Right lobe of liver (tissue), 6 donors: ENCODE measurements at regions not wholly inside any gene's neighbourhood (a gene's known extent, or its start where the extent isn't known, plus 50 kb on each side); places are given as distances from the start of the nearest gene placed in this dataset.

Experiments
- ATAC-seq, 4 donors: fragments of 200-7000 bp; cut with Tn5 transposase; one replicate each; pipeline ENCODE4 v1.9.1; 2020; ENCODE audit warnings: mild to moderate bottlenecking in 4 of 4, moderate library complexity in 4 of 4
- DNase-seq, 3 donors: peaks; one replicate each; pipeline ENCODE4 v3.0.0-alpha.2; 2020
- H3K27ac ChIP-seq, 3 donors: fragments of 200-600 bp; one replicate each; pipeline ENCODE4 v1.8.0; 2022
- H3K27me3 ChIP-seq, 2 donors: fragments of 200-600 bp; one replicate each; pipeline ENCODE4 v1.8.0; 2022
- H3K36me3 ChIP-seq, 4 donors: fragments of 200-600 bp; sonication (generic) in 1 of 4; one replicate each; pipeline versions ENCODE4 v1.5.1 to v1.8.0; 2017 to 2022; ENCODE audit warnings: control low read depth in 1 of 4
- H3K4me1 ChIP-seq, 4 donors: fragments of 200-600 bp; sonication (generic) in 1 of 4; one replicate each; pipeline versions ENCODE4 v1.5.1 to v1.8.0; 2017 to 2022; ENCODE audit warnings: control low read depth in 1 of 4
- H3K4me3 ChIP-seq, 3 donors: fragments of 200-600 bp; one replicate each; pipeline ENCODE4 v1.8.0; 2022
- H3K9me3 ChIP-seq, 4 donors: fragments of 200-600 bp; sonication (generic) in 1 of 4; one replicate each; pipeline versions ENCODE4 v1.5.1 to v1.8.0; 2017 to 2022; ENCODE audit warnings: control low read depth in 1 of 4
- CTCF ChIP-seq, 4 donors: fragments of 200-600 bp in 3 of 4; fragments of 450-650 bp in 1 of 4; IDR thresholded peaks; one replicate each; pipeline versions ENCODE4 v1.5.1 to v1.8.0; 2016 to 2022; ENCODE audit warnings: antibody characterized with exemption in 4 of 4, mild to moderate bottlenecking in 2 of 4
- POLR2A ChIP-seq: fragments of 450-650 bp; IDR thresholded peaks from one replicate; pipeline ENCODE4 v1.6.1; 2017; ENCODE audit warnings: antibody characterized with exemption, mild to moderate bottlenecking
- WGBS: methylation state at CpG from one replicate; pipeline ENCODE4 v1.1.6; 2018; ENCODE audit warnings: low coverage, low lambda C conversion rate; ENCODE audit not compliant: insufficient coverage; ENCODE audit errors: missing lambda C conversion rate; 5-methylcytosine and 5-hydroxymethylcytosine counted together
- intact Hi-C, 2 donors: fragments of 100-400 bp; cut with DNase I; formaldehyde crosslinking; loops; one replicate each; pipeline versions ENCODE4 v1.11.2 to v1.14.1; 2022
- donor health status: DM: no; HTN: yes; CAD: no.
- donor health status: DM: no; HTN: no; CAD: no.
- donor health status: DM: no; HTN: no; CAD: no.
- donor health status: DM: no; HTN: yes; CAD: no.
- donor health status: DM: no; HTN: yes; CAD: no.

- no peak for DNase-seq
- no peak for ATAC-seq
- H3K36me3 ChIP-seq, result no peaks in the 10 kb centered on the region
- H3K4me3 ChIP-seq, result no peak overlapping the region
- no peak for TF ChIP-seq POLR2A
- TF ChIP-seq CTCF (IDR thresholded peaks at IDR 0.05), result no peak
- H3K9me3 ChIP-seq, result no peaks in the 10 kb centered on the region
- intact Hi-C loops, result no loop called here
- no peaks in the 10 kb centered on the region for H3K27me3 ChIP-seq
- no peak overlapping the region for H3K27ac ChIP-seq
- peaks cover 0 to 4% (median 0%) of the 10 kb centered on the region in 4 donors for H3K4me1 ChIP-seq
- 93% methylated on average over 3 of the region's 3 CpGs for WGBS
These were observed 255.1 kb upstream of the KRR1 start for GRCh38 chr12:75766263-75767160.

- H3K9me3 ChIP-seq, result no peaks in the 10 kb centered on the region
These were observed 254.0 kb upstream of the KRR1 start for GRCh38 chr12:75765170-75766059.

GRCh38 chr12:75764091-75764841 is 252.9 kb upstream of the KRR1 start:
- Histone ChIP-seq H3K9me3 (no peaks in the 10 kb centered on the region), H3K27ac (no peak overlapping the region), H3K27me3 (no peaks in the 10 kb centered on the region), H3K4me1 (peaks cover 0 to 4% (median 0%) of the 10 kb centered on the region in 4 donors), H3K4me3 (no peak overlapping the region), H3K36me3 (no peaks in the 10 kb centered on the region)
- intact Hi-C loops, result no loop called here
- WGBS, result 86% methylated on average over 5 of the region's 5 CpGs
- TF ChIP-seq CTCF (IDR thresholded peaks at IDR 0.05), result no peak
- no peak for TF ChIP-seq POLR2A
- DNase-seq (no peak), ATAC-seq (no peak)

More at GRCh38 chr12:75765170-75766059, 254.0 kb upstream of the KRR1 start:
- Histone ChIP-seq H3K27ac (no peak overlapping the region), H3K36me3 (no peaks in the 10 kb centered on the region), H3K27me3 (no peaks in the 10 kb centered on the region), H3K4me3 (no peak overlapping the region), H3K4me1 (peaks cover 0 to 4% (median 0%) of the 10 kb centered on the region in 4 donors)
- WGBS, result 63% methylated on average over 3 of the region's 3 CpGs
- ATAC-seq (peak in 3 of 4 donors; percentile 52 to 64 (median 53)), DNase-seq (no peak)
- TF ChIP-seq CTCF (IDR thresholded peaks at IDR 0.05) (no peak), POLR2A (no peak)
- intact Hi-C loops, result no loop called here

GRCh38 chr12:75760573-75761294 is 249.3 kb upstream of the KRR1 start:
- no peaks in the 10 kb centered on the region for H3K36me3 ChIP-seq
- peaks cover 0 to 12% (median 4%) of the 10 kb centered on the region in 4 donors for H3K4me1 ChIP-seq
- DNase-seq (no peak), ATAC-seq (no peak)
- intact Hi-C loops, result no loop called here
- no peaks in the 10 kb centered on the region for H3K9me3 ChIP-seq
- no peaks in the 10 kb centered on the region for H3K27me3 ChIP-seq
- 89% methylated on average over 7 of the region's 7 CpGs for WGBS
- no peak overlapping the region for H3K27ac ChIP-seq
- H3K4me3 ChIP-seq, result no peak overlapping the region
- TF ChIP-seq POLR2A (no peak), CTCF (IDR thresholded peaks at IDR 0.05) (no peak)
